Body of pancreas (tissue), 4 donors: ENCODE measurements at regions not wholly inside any gene's neighbourhood (a gene's known extent, or its start where the extent isn't known, plus 50 kb on each side); places are given as distances from the start of the nearest gene placed in this dataset.

ENCODE experiments used
- CTCF ChIP-seq, 7 experiments: fragments of 450-650 bp in 4 of 7; fragments of 200-600 bp in 3 of 7; sonication (generic) in 3 of 7; IDR thresholded peaks; one replicate each; pipeline ENCODE4 v1.5.1; 2016 to 2019; ENCODE audit warnings: antibody characterized with exemption in 7 of 7
- POLR2A ChIP-seq, 3 donors: fragments of 450-650 bp; IDR thresholded peaks; one replicate each; pipeline ENCODE4 v1.6.1; 2016; ENCODE audit warnings: antibody characterized with exemption in 3 of 3, mild to moderate bottlenecking in 2 of 3

- TF ChIP-seq POLR2A (IDR thresholded peaks at IDR 0.05) (no peak), CTCF (IDR thresholded peaks at IDR 0.05) (no peak)
Observed at GRCh38 chr5:15333091-15333490, 166.9 kb upstream of the FBXL7 start.
